ENCODE measurements at regions not wholly inside any gene's neighbourhood (a gene's known extent, or its start where the extent isn't known, plus 50 kb on each side); places are given as distances from the start of the nearest gene placed in this dataset.
"Not testable (repeated sequence)": the region's sequence is repeated elsewhere in the genome, so short reads cannot be mapped to it uniquely, and the experiment has no call there.

- DNase-seq (ENCODE audit: low read depth), result no peak
Observed at GRCh38 chrX:25143596-25143995, 127.8 kb upstream of the ARX start.

DNA sequence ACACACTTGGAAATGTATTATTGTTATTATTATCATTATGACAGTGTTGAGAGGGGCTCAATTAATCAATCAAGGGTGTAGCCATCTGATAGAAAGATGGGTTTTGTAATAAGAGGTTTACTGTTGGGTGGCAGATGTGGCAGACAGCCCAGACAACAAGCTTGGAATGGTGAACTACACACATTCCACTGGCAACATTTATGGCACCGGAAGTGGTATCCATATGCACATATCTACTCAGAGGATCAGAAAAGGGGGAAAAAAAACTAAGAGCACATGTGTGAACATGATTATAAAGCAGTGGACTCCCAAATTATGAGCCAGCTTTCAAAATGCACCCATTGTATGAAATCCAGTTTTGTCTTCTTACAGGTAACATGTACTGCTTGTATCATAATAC is 125.9 kb upstream of the ARX start:
- DNase-seq (ENCODE audit: low read depth), result no peak

GRCh38 chrX:25131055-25131454 is 115.3 kb upstream of the ARX start:
- DNase-seq (ENCODE audit: low read depth), result peak; percentile 1

DNA sequence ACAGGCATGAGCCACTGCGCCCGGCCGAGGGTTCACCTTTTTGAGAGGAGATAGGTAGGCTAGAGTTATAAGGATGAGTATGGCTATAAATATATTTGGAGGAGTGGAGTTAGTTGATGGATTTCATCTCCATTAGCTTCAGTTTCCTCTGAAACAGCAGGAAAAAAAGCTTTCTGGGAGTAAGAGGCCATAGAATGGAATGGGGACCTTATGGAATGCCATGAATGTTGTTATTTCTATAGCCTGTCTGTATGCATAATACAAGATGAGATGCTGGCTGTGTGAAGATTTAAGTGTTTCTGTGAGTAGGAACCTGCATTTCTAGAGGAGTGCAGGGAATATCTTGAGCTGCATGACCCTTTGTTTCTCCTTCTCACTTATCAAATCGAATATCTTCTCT is 114.9 kb upstream of the ARX start:
- DNase-seq (ENCODE audit: low read depth), result no peak

DNA sequence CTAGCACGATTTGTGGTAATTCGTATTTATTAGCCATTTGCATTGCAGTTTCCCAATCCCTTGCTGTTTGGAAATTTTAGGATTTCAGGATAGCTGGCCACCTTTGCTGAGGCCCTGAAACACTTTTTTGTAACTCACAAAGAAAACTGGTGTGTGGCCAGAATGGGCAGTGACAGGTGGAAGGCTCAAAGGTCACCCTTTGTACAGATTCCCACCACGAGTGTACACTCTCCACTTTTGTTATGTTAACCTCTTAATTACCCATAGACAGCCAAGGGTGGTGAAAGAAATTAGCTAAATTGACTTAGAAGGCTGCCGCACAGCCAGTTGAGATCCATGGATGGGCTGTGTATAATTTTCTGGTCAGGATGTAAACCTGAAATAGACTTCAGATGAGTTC is 109.7 kb upstream of the ARX start:
- no peak for DNase-seq (ENCODE audit: low read depth)

- DNase-seq (ENCODE audit: low read depth), result no peak
Observed at GRCh38 chrX:25124391-25124790, 108.6 kb upstream of the ARX start.

DNA sequence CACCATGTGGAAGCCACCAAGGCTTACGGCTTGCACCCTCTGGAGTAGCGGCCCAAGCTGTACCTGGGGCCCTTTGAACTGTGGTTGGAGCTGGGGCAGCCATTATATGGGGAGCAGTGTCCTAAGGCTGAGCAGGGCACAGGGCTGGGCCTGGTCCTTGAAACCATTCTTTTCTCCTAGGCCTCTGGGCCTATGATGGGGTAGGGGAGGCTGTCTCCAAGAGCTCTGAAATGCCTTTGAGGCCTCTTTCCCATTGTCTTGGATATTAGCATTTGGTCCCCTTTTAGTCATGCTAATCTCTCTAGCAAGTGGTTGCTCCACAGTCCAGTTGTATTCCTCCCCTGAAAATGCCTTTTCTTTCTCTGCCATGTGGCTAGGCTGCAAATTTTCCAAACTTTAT is 96.4 kb upstream of the ARX start:
- DNase-seq (ENCODE audit: low read depth), result no peak

DNA sequence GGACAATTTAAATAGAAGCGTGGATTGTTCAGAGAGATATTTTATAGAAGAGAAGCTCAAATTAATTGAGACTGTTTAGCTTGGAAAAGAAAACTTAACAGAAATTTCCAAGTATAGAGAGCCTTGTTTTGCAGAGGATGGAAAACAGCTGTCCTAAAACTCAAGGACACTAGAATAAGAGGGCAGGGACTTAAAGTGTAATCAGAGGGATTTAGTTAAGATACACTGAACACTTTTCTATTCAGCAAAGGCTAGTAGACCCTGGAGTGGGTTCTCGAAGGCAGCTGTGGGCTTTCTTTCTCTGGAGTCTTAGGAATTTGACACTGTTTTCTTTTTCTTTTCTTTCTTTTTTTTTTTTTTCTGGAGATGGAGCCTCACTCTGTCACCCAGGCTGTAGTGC is 92.7 kb upstream of the ARX start:
- no peak for DNase-seq (ENCODE audit: low read depth)

DNA sequence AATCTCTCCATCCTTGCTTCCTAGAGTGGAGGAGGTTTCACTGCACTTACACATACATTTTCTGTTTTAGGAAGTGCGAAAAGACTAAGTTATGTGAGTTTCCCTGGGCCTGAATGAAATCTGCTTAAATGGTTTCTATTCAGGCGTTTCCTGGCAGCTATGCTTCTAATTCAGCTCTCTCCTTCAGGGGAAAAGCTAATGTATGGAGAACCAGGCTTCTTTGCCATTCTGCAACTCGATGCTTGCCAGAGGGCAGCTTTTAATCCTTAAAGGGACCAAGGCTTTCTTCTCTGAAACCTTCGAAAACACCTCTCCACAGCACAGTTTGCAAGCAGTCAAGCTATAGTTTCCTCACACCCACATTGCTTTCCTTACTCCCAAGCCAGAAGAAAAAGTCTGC is 89.5 kb upstream of the ARX start:
- no peak for DNase-seq (ENCODE audit: low read depth)

DNA sequence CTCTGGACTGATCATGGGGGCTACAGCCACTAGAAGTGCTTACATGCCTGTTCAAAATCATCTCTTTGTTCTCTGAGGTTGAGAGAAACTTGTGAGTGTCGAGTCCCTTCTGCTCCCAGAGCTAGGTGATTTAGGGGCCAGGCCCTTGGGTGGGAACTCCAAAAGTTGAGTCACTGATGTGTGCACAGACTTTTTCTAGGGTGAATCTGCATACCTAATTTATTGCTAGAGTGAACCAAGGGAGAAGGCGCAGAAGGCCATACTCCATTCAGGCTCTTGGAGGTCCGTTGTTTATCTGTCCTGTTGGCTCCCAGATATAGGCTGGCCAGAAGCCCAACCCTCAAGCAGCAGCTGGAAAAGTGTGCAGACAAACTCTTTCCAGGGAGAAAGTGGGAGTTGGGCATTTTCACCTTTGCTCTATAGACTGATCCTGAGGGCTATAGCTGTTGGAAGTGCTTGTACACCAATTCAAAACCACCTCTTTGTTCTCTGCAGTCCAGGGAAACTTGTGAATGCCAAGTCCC is 80.8 kb upstream of the ARX start:
- no peak for DNase-seq (ENCODE audit: low read depth)

GRCh38 chrX:25091152-25091551 is 75.4 kb upstream of the ARX start:
- not testable (repeated sequence) for DNase-seq (ENCODE audit: low read depth)

DNA sequence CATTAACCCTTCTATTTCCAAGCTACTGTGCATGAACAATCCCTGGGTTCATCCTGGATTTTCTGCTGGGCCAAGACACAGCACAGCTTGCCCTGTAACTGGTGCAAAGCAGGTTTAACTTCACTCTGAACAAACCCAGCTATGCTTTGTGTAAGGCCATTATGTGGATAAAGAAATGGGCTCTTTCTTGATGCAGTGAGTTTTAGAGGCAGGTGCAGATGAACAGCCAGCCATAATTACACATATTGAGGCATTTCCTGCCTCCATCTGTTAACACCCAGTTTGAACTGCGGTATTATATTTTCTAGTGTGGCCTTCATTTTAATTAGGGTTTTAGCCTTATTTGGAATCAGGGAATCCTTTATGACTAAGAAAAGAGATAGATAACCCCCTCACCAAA is 68.7 kb upstream of the ARX start:
- no peak for DNase-seq (ENCODE audit: low read depth)

DNA sequence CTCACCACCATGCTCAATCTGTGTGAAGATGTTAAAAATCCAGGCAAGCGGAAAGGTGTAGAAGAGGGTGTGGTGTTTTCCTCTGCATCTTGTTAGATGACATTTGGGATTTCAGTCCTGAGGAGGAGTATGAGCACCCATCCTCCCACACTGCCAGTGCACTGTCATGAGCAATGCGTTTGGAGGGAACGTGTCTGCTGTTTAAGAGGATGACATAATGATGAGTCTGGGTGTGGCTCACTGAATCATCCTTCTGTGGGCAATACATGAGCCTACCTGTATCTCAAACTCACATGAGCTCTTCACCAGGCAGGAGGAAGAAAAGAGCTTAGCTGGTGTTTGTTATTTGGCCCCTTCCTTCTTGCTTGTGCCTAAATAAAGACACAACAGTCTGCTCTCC is 67.9 kb upstream of the ARX start:
- no peak for DNase-seq (ENCODE audit: low read depth)

DNA sequence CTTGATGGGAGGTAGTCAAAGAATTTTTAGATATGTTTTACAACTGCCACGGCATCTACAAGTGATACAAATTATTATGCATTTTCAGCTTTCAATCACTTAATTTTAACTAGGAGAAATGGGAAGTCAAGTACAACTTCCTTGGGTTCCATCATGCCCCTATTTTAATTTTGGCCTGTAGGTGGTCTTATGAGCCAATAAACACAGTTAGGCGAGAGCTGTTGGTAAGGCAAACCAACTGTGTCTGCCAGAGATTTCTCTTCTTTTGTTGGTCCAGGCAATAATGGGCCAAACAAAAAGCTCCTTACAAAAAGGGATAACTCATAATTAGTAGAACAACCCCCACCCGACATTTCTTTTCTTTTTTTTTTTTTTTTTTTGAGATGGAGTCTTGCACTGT is 63.3 kb upstream of the ARX start:
- DNase-seq (ENCODE audit: low read depth), result no peak

DNA sequence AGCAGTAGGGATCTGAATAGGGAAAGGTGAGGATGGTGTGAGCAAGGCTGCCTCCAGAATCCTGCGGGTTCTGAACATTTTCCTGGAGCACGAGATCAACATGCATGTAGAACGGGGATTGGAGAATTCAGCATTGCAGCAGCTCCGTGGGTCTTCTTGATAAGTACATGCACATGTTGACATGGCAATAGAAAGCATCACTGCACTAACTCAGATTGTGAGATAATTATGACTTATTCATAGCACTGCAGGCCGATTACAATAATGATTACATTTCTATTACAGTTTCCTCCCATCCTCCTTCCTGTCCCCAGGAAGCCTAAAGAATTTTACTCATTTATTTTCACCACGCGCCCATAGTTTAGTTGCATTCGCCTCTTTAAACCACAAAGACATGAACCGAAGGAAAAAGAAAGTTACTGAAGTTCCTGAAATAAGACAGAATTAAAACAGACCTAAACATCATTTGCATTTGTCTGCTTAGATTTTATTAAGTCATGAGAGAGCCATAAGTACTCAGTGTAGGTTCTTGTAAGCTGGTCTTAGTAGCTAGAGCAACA is 61.3 kb upstream of the ARX start:
- DNase-seq (ENCODE audit: low read depth), result no peak

DNA sequence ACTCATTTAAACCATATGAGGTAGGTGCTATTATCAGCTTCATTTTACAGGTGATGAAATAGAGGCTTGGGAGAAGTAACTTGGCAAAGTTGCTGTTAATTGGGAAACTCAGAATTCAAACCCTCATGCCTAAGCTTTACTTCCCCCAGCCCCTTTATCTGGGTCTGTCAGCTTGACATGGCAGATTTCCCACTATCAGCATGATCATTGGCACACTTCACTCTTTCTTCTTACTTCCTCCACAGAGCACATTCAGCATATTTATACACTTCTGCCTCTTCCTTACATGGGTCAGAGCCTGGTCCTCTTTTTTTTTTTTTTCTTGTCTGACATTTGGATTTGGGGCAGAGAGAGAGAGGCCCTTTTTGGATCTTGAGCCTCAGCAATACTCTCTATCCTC is 56.5 kb upstream of the ARX start:
- DNase-seq (ENCODE audit: low read depth), result no peak

- DNase-seq (ENCODE audit: low read depth), result no peak
Observed at GRCh38 chrX:25070038-25070437, 54.3 kb upstream of the ARX start.

- DNase-seq (ENCODE audit: low read depth), result no peak
Observed at GRCh38 chrX:25069209-25069608, 53.4 kb upstream of the ARX start.

- DNase-seq (ENCODE audit: low read depth), result no peak
Observed at GRCh38 chrX:25068340-25068739, 52.6 kb upstream of the ARX start.

GRCh38 chrX:25067271-25068172 is 51.8 kb upstream of the ARX start:
- no peak for DNase-seq (ENCODE audit: low read depth)

- no peak for DNase-seq (ENCODE audit: low read depth)
Observed at GRCh38 chrX:25066131-25066530, 50.4 kb upstream of the ARX start.
